Mesendoderm (in vitro differentiated cells): ENCODE measurements at regions not wholly inside any gene's neighbourhood (a gene's known extent, or its start where the extent isn't known, plus 50 kb on each side); places are given as distances from the start of the nearest gene placed in this dataset.

ENCODE experiments used
- DNase-seq: peaks from one replicate; pipeline ENCODE4 v3.0.0; 2013
- H2AK5ac ChIP-seq: 2 replicates; pipeline ENCODE4 v1.6.1; 2013; ENCODE audit warnings: low read length, inconsistent platforms
- H2BK120ac ChIP-seq: 2 replicates; pipeline ENCODE4 v1.6.1; 2013; ENCODE audit warnings: low read depth, mild to moderate bottlenecking, low read length, moderate library complexity, mixed read lengths
- H2BK15ac ChIP-seq: replicated peaks from 2 replicates; pipeline ENCODE4 v1.6.1; 2013; ENCODE audit warnings: low read depth, mild to moderate bottlenecking, moderate library complexity
- H2BK5ac ChIP-seq: 2 replicates; pipeline ENCODE4 v1.6.1; 2013; ENCODE audit warnings: low read length, inconsistent platforms
- H3K18ac ChIP-seq: 2 replicates; pipeline ENCODE4 v1.6.1; 2013; ENCODE audit warnings: mild to moderate bottlenecking, low read length, mixed read lengths
- H3K23ac ChIP-seq: one replicate; pipeline ENCODE4 v1.6.1; 2013; ENCODE audit warnings: low read length
- H3K27ac ChIP-seq: 2 replicates; pipeline ENCODE4 v1.5.1; 2013; ENCODE audit warnings: low read depth, mild to moderate bottlenecking, inconsistent platforms, low read length, moderate library complexity
- H3K27me3 ChIP-seq: 2 replicates; pipeline ENCODE4 v1.6.1; 2013; ENCODE audit warnings: low read length, control low read depth, mild to moderate bottlenecking, inconsistent platforms; ENCODE audit not compliant: insufficient read depth, poor library complexity
- H3K36me3 ChIP-seq: 2 replicates; pipeline ENCODE4 v1.6.1; 2013; ENCODE audit warnings: low read length, inconsistent platforms; ENCODE audit not compliant: control insufficient read depth, insufficient read depth
- H3K4ac ChIP-seq: one replicate; pipeline ENCODE4 v1.6.1; 2013; ENCODE audit warnings: low read depth, mild to moderate bottlenecking, low read length, moderate library complexity
- H3K4me1 ChIP-seq: 2 replicates; pipeline ENCODE4 v1.6.1; 2013; ENCODE audit warnings: low read depth, low read length, inconsistent platforms; ENCODE audit not compliant: control insufficient read depth
- H3K4me2 ChIP-seq: 2 replicates; pipeline ENCODE4 v1.6.1; 2013; ENCODE audit warnings: low read length
- H3K4me3 ChIP-seq: 2 replicates; pipeline ENCODE4 v1.5.1; 2013; ENCODE audit warnings: mild to moderate bottlenecking, low read length
- H3K56ac ChIP-seq: one replicate; pipeline ENCODE4 v1.6.1; 2013; ENCODE audit warnings: low read length
- H3K79me1 ChIP-seq: 2 replicates; pipeline ENCODE4 v1.6.1; 2013; ENCODE audit warnings: low read length, inconsistent platforms
- H3K79me2 ChIP-seq: 2 replicates; pipeline ENCODE4 v1.6.1; 2013; ENCODE audit warnings: mild to moderate bottlenecking, low read length; ENCODE audit not compliant: control insufficient read depth, insufficient read depth
- H3K9ac ChIP-seq: 2 replicates; pipeline ENCODE4 v1.6.1; 2013; ENCODE audit warnings: low read length, inconsistent platforms
- H4K5ac ChIP-seq: one replicate; pipeline ENCODE4 v1.6.1; 2013; ENCODE audit warnings: low read length
- H4K8ac ChIP-seq: one replicate; pipeline ENCODE4 v1.6.1; 2013; ENCODE audit warnings: low read depth, mild to moderate bottlenecking, control low read depth, low read length, moderate library complexity
- WGBS: extraction: QIAGEN DNeasy Blood & Tissue Kit; methylation state at CpG from one replicate; pipeline ENCODE4 v1.1.7; 2013; ENCODE audit warnings: low lambda C conversion rate, missing lambda C conversion rate; ENCODE audit not compliant: insufficient coverage; ENCODE audit errors: extremely low coverage; 5-methylcytosine and 5-hydroxymethylcytosine counted together

- no peaks in the 10 kb centered on the region for H3K27me3 ChIP-seq
- no peak overlapping the region for H3K4me2 ChIP-seq
- H2AK5ac ChIP-seq = no peak overlapping the region
- no peak overlapping the region for H3K23ac ChIP-seq
- no peak overlapping the region for H3K9ac ChIP-seq
- H3K4me1 ChIP-seq = no peaks in the 10 kb centered on the region
- no peak overlapping the region for H4K8ac ChIP-seq
- H3K79me2 ChIP-seq = no peaks in the 10 kb centered on the region
- no CpG with 5 or more reads among the region's 6 CpGs for WGBS
- no peak overlapping the region for H3K18ac ChIP-seq
- H3K56ac ChIP-seq = no peak overlapping the region
- no peak overlapping the region for H4K5ac ChIP-seq
- no peak overlapping the region for H2BK120ac ChIP-seq
- DNase-seq = no peak
- no peaks in the 10 kb centered on the region for H3K36me3 ChIP-seq
- H3K27ac ChIP-seq = no peak overlapping the region
- no peak overlapping the region for H3K4ac ChIP-seq
- no peak overlapping the region for H2BK15ac ChIP-seq
- H2BK5ac ChIP-seq = no peak overlapping the region
- H3K4me3 ChIP-seq = no peak overlapping the region
- no peaks in the 10 kb centered on the region for H3K79me1 ChIP-seq
Measured at GRCh38 chr3:13261892-13262291, 158.2 kb downstream of the NUP210 start.

- H2AK5ac ChIP-seq = no peak overlapping the region
- no peaks in the 10 kb centered on the region for H3K4me1 ChIP-seq
- H4K8ac ChIP-seq = no peak overlapping the region
- H3K27ac ChIP-seq = no peak overlapping the region
- no peak overlapping the region for H3K4me3 ChIP-seq
- DNase-seq = no peak
- no peaks in the 10 kb centered on the region for H3K36me3 ChIP-seq
- no peak overlapping the region for H3K4ac ChIP-seq
- H3K4me2 ChIP-seq = no peak overlapping the region
- no peak overlapping the region for H2BK120ac ChIP-seq
- no peaks in the 10 kb centered on the region for H3K27me3 ChIP-seq
- H3K9ac ChIP-seq = no peak overlapping the region
- no CpG with 5 or more reads among the region's 15 CpGs for WGBS
- H2BK15ac ChIP-seq = no peak overlapping the region
- H3K79me2 ChIP-seq = no peaks in the 10 kb centered on the region
- no peak overlapping the region for H3K18ac ChIP-seq
- H3K79me1 ChIP-seq = no peaks in the 10 kb centered on the region
- H2BK5ac ChIP-seq = no peak overlapping the region
- no peak overlapping the region for H4K5ac ChIP-seq
- no peak overlapping the region for H3K23ac ChIP-seq
- no peak overlapping the region for H3K56ac ChIP-seq
Measured at GRCh38 chr3:13261104-13261830, 158.9 kb downstream of the NUP210 start.

GRCh38 chr3:13260259-13261103 is 159.6 kb downstream of the NUP210 start:
- Histone ChIP-seq H3K18ac (no peak overlapping the region), H3K4me1 (no peaks in the 10 kb centered on the region), H2BK15ac (no peak overlapping the region), H3K23ac (no peak overlapping the region), H3K4me3 (no peak overlapping the region), H2BK120ac (no peak overlapping the region), H3K56ac (no peak overlapping the region), H4K5ac (no peak overlapping the region), H3K4ac (no peak overlapping the region), H3K36me3 (no peaks in the 10 kb centered on the region), H3K27ac (no peak overlapping the region), H3K4me2 (no peak overlapping the region), H3K9ac (no peak overlapping the region), H4K8ac (no peak overlapping the region), H2BK5ac (no peak overlapping the region), H3K79me1 (no peaks in the 10 kb centered on the region), H3K27me3 (no peaks in the 10 kb centered on the region), H2AK5ac (no peak overlapping the region), H3K79me2 (no peaks in the 10 kb centered on the region)
- DNase-seq = no peak
- WGBS = no CpG with 5 or more reads among the region's 15 CpGs

GRCh38 chr3:13259831-13260230 is 160.3 kb downstream of the NUP210 start:
- no peak overlapping the region for H3K4ac ChIP-seq
- WGBS = no CpG with 5 or more reads among the region's 5 CpGs

GRCh38 chr3:13258986-13259514 is 161.1 kb downstream of the NUP210 start:
- no peaks in the 10 kb centered on the region for H3K79me2 ChIP-seq
- H3K9ac ChIP-seq = no peak overlapping the region
- H2BK5ac ChIP-seq = no peak overlapping the region
- H3K4ac ChIP-seq = no peak overlapping the region
- H2BK120ac ChIP-seq = no peak overlapping the region
- no peaks in the 10 kb centered on the region for H3K79me1 ChIP-seq
- no peak overlapping the region for H3K4me3 ChIP-seq
- H3K56ac ChIP-seq = no peak overlapping the region
- no peak overlapping the region for H3K23ac ChIP-seq
- H4K8ac ChIP-seq = no peak overlapping the region
- H2AK5ac ChIP-seq = no peak overlapping the region
- no peaks in the 10 kb centered on the region for H3K4me1 ChIP-seq
- H4K5ac ChIP-seq = no peak overlapping the region
- no peaks in the 10 kb centered on the region for H3K36me3 ChIP-seq
- no CpG with 5 or more reads among the region's 9 CpGs for WGBS
- H3K4me2 ChIP-seq = no peak overlapping the region
- DNase-seq = no peak
- H3K18ac ChIP-seq = no peak overlapping the region
- no peak overlapping the region for H2BK15ac ChIP-seq
- no peak overlapping the region for H3K27ac ChIP-seq
- no peaks in the 10 kb centered on the region for H3K27me3 ChIP-seq

More at GRCh38 chr3:13259831-13260230, 160.3 kb downstream of the NUP210 start:
- Histone ChIP-seq H3K4me1 (no peaks in the 10 kb centered on the region), H3K79me1 (no peaks in the 10 kb centered on the region), H2BK15ac (no peak overlapping the region), H2BK120ac (no peak overlapping the region), H3K27me3 (no peaks in the 10 kb centered on the region), H4K8ac (no peak overlapping the region), H3K36me3 (no peaks in the 10 kb centered on the region), H4K5ac (no peak overlapping the region), H3K23ac (no peak overlapping the region), H3K4me2 (no peak overlapping the region), H2BK5ac (no peak overlapping the region), H2AK5ac (no peak overlapping the region), H3K18ac (no peak overlapping the region), H3K4me3 (no peak overlapping the region), H3K79me2 (no peaks in the 10 kb centered on the region), H3K27ac (no peak overlapping the region), H3K56ac (no peak overlapping the region), H3K9ac (no peak overlapping the region)
- no peak for DNase-seq
